CD4-positive, alpha-beta T cell treated with Interleukin-21 for 1 hour (primary cell): ENCODE measurements at regions not wholly inside any gene's neighbourhood (a gene's known extent, or its start where the extent isn't known, plus 50 kb on each side); places are given as distances from the start of the nearest gene placed in this dataset.
"Not testable (repeated sequence)": the region's sequence is repeated elsewhere in the genome, so short reads cannot be mapped to it uniquely, and the experiment has no call there.

Experiments
- DNase-seq: peaks from one replicate; pipeline ENCODE4 v3.0.0-alpha.2; 2020

DNA sequence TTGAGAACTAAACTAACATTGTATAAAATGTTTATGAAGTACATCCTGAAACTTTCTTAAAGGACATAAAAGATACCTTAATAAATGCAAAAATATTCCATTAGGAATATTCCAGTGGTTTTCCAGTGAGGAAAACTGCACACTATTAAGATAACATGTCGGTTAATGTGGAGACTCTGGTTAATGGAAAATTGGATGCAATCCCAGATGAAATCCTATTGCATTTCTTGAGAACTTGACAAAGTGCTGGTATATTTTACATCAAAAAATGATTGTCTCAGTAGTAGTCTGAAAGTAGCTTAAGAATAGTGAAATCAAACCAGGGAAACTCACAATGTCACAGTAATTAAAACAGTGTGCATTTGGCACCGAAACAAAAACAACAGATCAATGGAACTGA is 202.5 kb upstream of the MON1B start:
- no peak for DNase-seq

GRCh38 chr16:77002644-77003043 is 188.3 kb upstream of the MON1B start:
- DNase-seq, result no peak

- DNase-seq, result no peak
Observed at GRCh38 chr16:77009453-77009852, 181.5 kb upstream of the MON1B start.

DNA sequence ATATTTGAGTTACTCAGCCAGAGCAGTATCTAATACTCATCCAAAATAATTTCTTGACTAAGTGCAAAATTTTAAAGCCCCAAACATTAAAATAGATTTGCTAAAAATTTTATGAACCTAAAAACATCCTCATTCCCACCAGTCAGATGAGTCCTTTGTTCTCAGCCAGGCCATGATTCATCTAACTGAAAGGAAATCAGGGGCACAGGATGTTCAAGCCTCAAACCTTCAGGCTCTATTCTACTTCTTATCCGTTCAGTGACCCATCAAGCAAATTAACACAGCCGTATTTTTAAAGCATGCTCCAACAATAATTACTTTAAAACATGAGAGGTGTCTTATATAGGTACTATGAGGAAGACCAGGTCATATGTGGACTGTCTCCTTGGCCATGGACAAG is 176.5 kb upstream of the MON1B start:
- DNase-seq, result no peak

DNA sequence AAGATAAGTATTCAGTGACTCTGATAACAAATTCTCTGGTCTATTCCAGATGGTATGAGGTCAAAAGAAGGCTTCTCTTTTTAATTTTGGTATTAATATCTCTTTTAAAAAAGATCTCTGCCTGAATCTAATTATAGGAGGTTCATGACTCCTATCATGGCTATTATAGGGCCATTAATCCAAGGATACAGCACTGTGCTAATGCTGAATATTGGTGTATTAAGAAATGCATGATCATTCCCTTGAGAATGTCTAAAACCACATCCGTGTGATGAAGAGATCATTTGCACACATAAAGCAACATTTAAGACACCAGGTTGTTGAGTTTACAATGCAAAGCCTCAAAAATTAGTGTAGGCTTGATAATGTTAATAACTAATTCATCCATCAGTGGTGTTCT is 160.4 kb upstream of the MON1B start:
- DNase-seq, result no peak

DNA sequence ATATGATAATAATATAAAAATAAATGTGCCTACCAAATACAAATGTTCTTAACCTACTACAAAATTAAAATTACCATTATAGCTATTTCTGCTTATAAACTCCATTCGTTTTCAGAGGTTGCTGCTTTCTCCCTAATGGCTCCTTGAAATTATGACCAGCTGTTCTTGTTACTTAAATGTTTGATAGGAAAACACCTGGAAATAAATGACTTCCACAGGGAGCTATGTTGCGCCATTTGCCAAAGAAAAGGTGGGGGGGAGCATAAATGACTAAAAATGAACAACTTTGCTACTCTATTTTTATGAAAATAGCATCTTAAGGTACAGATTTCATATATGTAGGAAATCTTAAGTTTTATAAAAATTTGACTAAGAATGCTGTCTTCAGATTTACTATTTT is 157.5 kb upstream of the MON1B start:
- no peak for DNase-seq

DNA sequence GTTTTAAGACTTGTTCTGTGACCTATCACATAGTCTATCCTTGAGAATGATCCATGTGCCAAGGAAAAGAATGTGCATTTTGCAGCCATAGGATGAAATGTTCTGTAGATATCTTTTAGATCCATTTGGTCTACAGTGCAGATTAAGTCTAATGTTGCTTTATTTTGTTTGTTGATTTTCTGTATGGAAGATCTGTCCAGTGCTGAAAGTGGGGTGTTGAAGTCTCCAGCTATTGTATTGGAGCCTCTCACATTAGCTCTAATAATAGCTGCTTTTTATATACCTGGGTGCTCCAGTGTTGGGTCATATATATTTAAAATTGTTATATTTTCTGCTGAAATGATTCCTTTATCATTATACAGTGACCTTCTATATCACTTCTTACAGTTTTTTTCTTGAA is 155.6 kb upstream of the MON1B start:
- DNase-seq, result no peak

DNA sequence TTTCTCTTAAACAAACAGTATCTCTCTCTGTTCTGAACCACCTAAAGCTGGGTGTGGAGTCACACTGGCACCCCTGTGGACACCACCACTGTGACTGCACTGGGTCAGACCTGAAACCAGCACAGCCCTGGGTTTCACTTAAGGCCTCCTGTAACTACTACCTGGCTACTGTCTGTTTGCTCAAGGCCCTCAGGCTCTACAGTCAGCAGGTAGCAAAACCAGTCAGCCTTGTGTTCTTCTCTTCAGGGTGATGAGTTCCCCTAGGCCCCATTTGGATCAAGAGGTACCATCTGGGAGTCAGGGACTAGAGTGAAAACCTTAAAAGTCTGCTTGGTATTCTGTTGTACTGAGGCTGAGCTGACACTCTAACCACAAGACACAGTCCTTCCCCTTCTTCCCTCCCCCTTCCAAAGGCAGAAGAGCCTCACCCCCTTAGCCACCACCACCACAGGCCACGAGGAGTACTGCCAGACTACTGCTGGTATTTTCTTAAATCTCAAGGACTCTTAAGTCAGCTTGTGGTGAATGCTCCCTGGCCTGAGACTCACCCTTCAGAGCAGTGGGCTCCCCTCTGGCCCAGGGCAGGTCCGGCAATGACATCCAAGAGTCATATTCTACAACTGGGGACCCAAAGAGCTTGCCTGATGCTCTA is 153.2 kb upstream of the MON1B start:
- DNase-seq, result no peak

GRCh38 chr16:77041468-77041867 is 149.5 kb upstream of the MON1B start:
- no peak for DNase-seq

DNA sequence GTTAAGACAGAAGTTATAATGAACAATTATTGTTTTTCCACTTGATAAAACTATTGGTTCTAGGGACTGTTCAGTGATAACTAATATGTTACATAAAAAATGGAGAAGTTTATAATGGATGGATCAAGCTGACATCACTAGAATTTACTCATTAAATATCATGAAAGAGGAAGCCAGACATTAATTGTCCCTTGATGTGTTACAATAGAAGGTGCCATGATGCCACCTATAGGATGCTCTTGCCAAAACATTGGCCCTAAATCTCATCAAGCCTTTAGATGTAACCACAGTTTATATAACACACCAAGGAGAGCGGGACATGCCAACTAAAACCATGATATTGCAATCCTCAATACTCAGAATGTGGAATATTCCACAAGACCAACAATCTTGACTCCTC is 147.9 kb upstream of the MON1B start:
- no peak for DNase-seq

GRCh38 chr16:77046206-77046605 is 144.8 kb upstream of the MON1B start:
- no peak for DNase-seq

DNA sequence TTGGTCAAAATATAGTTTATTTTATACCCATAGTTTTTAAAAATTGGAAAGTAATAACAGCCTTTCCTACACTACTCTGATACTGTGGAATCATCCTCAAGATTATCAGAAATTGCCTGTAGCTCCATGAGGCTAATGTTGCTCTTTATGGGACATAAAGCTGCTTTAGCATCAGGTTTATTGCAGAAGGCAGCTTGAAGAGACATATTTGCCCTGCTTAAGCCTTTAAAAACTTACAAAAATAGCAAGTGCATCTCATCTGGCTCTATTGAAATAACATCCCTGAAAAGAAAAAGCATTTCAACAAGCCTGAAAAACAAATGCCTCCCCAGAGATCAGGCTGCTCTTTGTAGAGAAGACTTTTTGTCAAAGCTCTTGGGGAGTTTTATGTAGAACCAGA is 142.9 kb upstream of the MON1B start:
- DNase-seq, result no peak

- no peak for DNase-seq
Observed at GRCh38 chr16:77049577-77049976, 141.4 kb upstream of the MON1B start.

- not testable (repeated sequence) for DNase-seq
Observed at GRCh38 chr16:77056597-77056996, 134.4 kb upstream of the MON1B start.

DNA sequence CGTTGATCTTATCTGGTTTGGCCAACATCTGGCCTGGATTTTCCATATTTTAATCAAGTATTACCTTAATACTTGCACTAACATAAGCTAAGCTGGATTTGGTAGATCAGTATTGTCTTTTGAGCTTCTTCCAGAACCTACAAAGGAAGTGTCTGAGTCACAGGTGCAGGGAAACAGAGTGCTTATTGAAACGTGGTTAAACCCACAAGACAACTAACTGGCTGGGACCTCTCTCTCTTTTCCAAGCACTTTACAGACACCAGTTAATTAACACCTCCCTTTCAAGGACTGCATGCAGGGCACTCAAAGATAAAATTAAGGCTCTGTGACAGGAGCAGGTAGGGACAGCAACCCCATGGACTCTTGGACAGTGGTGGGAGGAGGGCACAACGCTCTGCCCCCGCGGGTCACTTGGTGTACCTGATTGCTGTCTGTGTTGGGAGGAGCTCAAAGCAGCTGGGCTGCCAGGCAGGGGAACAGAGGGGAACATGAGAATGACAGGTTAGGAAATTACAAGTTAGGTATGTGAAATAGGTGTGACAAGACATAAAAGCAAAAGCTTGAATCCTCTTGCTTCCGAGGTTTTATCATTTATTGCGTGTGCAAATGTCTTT is 133.7 kb upstream of the MON1B start:
- no peak for DNase-seq

DNA sequence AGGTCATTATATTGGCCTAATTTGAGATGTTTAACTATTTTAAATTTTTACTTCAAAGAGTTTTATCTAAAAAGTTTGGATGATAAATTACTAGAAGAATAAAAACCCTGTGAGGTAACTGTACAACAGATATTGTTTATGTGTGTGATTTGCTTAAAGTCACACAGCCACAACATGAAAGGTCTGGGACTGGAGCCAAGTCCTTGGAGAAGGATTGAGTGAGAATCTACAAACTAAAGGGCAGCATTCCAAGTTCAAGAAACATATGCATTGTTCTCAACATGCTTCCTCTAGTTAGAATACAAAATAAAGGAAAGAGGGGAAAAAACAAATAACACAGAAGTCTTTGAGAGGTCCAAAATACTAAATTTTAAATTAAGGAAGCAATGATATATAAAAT is 131.5 kb upstream of the MON1B start:
- DNase-seq, result no peak

DNA sequence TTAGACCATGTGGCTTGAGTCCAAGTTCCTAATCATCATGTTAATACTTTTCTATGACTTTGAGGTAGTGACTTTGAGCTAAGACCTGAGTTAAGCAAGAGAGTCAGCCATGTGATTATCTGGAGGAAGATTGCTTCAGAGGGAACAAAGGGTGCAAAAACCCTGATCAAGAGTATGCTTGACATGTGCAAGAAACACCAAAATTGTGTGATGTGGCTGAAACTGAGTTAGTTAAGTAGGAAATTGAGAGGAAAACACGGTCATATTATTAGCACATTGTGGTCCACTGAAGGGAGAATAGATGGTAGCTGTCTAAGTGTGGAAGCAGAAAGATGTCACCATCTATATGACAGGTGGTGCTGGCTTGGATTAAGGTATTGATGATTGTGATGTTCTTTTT is 130.4 kb upstream of the MON1B start:
- DNase-seq, result no peak

GRCh38 chr16:77062878-77063675 is 127.9 kb upstream of the MON1B start:
- DNase-seq, result no peak

- no peak for DNase-seq
Observed at GRCh38 chr16:77063676-77064016, 127.3 kb upstream of the MON1B start.

- no peak for DNase-seq
Observed at GRCh38 chr16:77064037-77064436, 127.0 kb upstream of the MON1B start.

- DNase-seq, result no peak
Observed at GRCh38 chr16:77066896-77067496, 124.0 kb upstream of the MON1B start.

DNA sequence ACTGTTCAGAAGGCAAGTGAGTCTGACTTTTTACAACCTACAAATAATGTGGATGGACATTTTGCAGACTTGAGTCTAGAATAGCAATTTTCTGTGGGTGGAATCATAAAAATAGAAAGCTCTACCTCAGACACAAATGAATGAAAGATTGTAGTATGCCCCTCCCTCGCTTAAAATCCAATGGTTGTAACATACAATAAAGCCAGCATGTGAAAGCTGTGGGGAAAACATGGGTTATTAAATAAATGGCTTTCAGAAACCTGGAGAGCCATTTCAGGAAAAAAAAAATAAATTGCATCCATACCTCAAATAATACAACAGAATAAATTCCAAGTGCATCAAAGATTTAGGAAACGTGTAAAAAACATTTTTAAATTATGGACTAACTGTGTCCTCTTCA is 123.1 kb upstream of the MON1B start:
- DNase-seq, result no peak

- DNase-seq, result no peak
Observed at GRCh38 chr16:77068402-77068801, 122.6 kb upstream of the MON1B start.

DNA sequence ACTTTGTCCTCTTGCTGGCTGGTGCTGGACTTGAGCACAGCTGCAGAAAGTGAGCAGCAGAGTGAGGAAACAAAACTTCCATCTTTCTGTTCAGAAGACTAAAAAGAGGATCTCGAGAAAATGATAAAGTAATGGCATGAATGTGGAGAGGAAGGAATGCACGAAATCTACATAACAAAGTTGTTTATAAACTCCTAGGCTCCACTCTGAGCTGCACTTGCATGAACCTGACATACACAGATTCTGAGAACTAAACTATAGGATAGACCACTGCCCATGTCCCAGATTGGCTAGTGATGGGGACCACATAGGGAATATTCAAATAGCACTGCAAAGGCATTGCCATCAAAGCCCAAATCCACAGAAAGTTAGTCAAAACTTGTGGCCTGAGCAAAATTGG is 121.1 kb upstream of the MON1B start:
- DNase-seq, result no peak
